MM.1S (cell line): ENCODE measurements at regions not wholly inside any gene's neighbourhood (a gene's known extent, or its start where the extent isn't known, plus 50 kb on each side); places are given as distances from the start of the nearest gene placed in this dataset.

Experiments
- CTCF ChIP-seq: fragments of 300-600 bp; sonication (generic); IDR thresholded peaks from 2 replicates; pipeline ENCODE4 v1.5.1; 2016; ENCODE audit warnings: antibody characterized with exemption, low read length, mixed read lengths
- EZH2phosphoT487 ChIP-seq: fragments of 300-600 bp; sonication (generic); IDR thresholded peaks from 2 replicates; pipeline ENCODE4 v1.6.1; 2018; ENCODE audit warnings: antibody characterized with exemption, low read length

- no peak for TF ChIP-seq CTCF
- no peak for TF ChIP-seq EZH2phosphoT487
Observed at GRCh38 chr5:98231089-98231488, 542.4 kb upstream of the RGMB start.
